GM12874 (cell line): ENCODE measurements at regions not wholly inside any gene's neighbourhood (a gene's known extent, or its start where the extent isn't known, plus 50 kb on each side); places are given as distances from the start of the nearest gene placed in this dataset.

Experiments used
- TF ChIP-seq, protein P1 (sequence below): IDR thresholded peaks from 2 replicates; pipeline ENCODE4 v1.5.1; 2011; ENCODE audit warnings: low read depth, mild to moderate bottlenecking, control low read depth, low read length, moderate library complexity; ENCODE audit not compliant: insufficient read depth

DNA sequence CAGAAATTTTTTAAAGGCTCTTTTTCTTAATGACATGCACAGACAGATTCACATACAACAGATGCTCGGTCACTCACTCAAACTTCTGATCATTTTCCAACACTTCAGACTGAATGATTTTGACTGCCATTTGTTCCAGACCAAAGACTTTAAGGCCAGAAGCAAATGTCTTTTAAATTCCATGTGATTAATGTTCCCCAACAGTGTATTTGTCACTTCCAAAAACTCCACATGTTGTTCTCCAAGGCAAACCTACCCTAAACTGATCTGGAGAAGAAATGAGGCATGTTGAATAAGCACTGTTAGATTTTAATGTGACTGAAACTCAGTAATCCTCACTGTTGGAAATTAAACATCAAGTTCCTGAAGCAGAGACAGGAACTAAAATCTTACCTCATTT is 366.7 kb downstream of the GABRG2 start:
- TF ChIP-seq, protein P1, sequence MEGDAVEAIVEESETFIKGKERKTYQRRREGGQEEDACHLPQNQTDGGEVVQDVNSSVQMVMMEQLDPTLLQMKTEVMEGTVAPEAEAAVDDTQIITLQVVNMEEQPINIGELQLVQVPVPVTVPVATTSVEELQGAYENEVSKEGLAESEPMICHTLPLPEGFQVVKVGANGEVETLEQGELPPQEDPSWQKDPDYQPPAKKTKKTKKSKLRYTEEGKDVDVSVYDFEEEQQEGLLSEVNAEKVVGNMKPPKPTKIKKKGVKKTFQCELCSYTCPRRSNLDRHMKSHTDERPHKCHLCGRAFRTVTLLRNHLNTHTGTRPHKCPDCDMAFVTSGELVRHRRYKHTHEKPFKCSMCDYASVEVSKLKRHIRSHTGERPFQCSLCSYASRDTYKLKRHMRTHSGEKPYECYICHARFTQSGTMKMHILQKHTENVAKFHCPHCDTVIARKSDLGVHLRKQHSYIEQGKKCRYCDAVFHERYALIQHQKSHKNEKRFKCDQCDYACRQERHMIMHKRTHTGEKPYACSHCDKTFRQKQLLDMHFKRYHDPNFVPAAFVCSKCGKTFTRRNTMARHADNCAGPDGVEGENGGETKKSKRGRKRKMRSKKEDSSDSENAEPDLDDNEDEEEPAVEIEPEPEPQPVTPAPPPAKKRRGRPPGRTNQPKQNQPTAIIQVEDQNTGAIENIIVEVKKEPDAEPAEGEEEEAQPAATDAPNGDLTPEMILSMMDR: no peak

DNA sequence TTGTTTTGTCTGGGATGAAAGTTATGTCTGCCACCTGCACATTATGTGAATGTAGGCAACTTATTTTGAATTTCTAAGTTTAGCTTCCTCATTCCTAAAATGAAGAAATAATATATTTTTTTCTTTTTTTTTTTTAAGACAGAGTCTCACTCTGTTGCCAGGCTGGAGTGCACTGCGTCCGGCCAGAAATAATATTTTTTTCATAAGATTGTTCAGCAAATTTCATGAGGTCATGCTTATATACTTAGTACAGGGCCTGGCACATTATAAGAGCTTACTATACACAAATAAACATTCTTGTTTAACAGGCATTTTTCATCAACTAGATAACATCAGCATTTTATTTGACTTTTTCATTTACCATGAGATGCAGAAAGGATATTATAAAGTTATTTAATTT is 368.5 kb downstream of the GABRG2 start:
- TF ChIP-seq, protein P1: no peak

DNA sequence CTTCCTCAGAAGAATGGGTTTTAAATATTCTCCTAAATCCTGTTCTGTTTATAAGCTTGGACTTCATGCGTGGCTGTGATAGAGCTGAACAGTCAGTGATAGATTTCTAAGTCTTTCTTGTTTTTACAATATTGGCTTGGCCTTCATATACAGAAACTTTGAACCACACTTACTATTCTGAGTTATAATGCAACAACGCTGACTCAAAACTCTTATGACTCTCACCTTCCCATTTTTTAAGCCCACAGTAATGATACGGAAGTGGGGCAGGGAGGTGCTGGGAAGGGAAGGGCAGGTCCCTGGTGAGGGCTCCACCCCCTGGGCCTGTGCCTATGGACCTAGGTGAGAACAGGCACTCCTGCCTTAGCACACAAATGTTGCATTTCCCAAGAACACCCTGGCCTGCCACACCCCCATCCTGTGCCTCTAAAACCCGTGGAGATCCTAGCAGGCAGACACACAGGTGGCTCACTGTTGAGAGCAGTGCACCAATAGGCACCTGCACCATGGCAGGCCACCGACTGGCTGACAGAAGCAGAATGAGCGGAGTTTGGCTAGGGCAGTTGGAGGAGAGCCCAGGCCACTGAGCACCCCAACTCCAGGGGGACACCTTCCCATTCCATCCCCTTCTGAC is 376.7 kb downstream of the GABRG2 start:
- TF ChIP-seq, protein P1: no peak

DNA sequence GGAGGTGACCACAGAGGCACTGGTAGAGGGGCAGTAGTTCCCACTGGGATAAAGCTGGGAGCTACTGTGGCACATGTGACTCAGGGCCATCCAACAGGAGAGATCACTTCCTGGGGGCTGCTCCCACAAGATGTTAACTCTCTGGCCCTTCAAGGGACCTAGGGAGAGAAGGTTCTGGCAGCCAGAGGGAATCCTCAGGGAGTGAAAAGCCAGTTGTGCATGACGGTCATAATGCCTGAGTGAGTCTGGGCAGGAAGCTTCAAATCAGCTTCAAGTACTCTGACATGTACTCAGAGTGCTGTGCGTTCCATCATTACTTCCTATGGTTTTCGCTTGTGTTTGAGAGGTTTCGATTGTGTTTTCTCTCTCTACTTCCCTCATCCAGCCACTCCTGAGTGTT is 388.5 kb downstream of the GABRG2 start:
- TF ChIP-seq, protein P1: no peak

DNA sequence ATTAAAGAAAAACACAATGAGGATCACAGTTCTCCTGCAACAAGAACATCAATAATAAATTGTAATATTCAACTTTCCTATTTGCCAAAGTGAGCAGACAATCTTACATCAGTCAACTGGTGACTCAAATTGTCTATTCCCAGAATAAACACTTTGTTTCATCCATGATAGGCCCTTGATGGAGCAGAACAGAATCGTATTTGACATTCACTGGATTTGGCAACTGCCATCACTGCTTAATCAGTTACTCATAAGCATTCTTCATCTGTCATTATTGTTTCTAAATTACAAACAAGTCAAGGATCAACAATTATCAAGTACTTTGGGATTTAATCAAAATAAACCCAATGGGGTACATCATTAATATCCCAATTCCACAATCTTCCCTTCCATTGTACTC is 398.4 kb downstream of the GABRG2 start:
- TF ChIP-seq, protein P1: no peak

DNA sequence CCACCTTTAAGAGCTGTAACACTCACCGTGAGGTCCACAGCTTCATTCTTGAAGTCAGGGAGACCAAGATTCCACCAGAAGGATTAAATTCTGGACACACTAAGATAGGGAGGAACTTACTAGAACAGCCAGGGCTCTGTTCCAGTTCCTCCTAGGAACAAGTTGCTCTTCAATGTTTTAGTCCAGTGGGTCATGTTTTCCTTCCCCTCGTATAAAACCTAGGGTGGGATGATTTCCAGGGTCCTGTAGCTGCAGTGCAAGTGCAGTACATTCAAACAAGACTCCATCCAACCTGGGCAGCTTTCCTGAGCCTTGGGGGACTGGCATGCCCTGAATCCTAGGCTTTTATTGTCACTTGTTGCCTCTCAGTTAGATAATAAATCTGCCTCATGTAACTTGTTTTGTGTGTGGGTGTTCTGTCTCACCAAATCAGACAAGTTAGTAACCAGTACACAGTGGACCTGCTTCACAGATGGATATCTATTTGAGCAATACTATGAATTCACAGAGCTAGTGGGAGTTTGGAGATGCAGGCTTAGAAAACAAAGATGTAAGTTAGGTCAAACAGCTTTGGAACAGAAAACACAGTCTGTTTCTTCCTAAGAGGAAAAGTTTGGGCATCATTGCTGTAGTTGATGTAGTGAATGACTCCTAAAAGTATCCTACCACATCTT is 405.6 kb downstream of the GABRG2 start:
- TF ChIP-seq, protein P1: no peak

DNA sequence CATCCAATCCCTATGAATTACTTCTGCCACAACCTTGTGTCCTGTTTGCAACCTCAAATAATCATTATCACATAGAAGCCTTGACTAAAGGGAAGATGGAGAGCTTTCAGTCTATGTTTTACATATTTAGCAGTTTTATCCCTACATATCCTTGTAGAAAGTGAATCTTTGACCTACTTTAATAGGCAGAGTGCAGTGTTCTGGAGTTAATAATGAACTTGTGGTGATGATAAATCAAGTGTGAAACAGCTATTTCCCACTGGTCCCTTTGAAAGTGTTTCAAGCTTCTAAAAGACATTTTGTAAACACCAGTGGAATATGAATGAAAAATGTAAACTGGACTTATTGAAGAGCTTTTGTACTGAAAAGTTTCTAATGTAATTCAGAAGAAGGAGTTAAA is 406.7 kb downstream of the GABRG2 start:
- TF ChIP-seq, protein P1: no peak
